Sigmoid colon (tissue), 3 donors: ENCODE measurements at regions not wholly inside any gene's neighbourhood (a gene's known extent, or its start where the extent isn't known, plus 50 kb on each side); places are given as distances from the start of the nearest gene placed in this dataset.

Experiments
- POLR2A ChIP-seq, 2 donors: fragments of 450-650 bp; IDR thresholded peaks; one replicate each; pipeline ENCODE4 v1.6.1; 2016; ENCODE audit warnings: antibody characterized with exemption in 2 of 2, mild to moderate bottlenecking in 2 of 2, moderate library complexity in 2 of 2
- TF ChIP-seq, protein P1 (sequence below), 4 experiments: fragments of 450-650 bp in 3 of 4; fragments of 200-600 bp in 1 of 4; IDR thresholded peaks; one replicate each; pipeline ENCODE4 v1.5.1; 2016 to 2019; ENCODE audit warnings: antibody characterized with exemption in 4 of 4, mild to moderate bottlenecking in 3 of 4, moderate library complexity in 2 of 4

DNA sequence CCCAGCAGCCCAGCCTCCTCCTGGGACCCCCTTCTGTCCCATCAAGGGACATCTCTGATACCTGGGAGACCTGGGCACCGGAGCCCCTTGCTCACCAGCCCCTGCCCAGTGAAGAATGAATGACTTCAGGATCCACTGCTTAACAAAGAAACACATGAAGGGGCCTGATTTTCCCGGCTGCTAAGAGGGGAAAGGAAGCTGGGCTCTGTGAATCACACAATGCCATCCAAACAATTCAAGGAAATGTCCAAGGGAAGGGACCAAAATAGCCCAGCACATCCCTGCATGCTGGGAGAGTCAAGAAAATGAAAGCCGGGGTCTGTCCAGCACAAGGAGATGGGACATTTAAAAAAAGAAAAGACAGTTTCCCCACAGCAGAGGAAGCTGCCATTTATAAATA lies 128.7 kb upstream of the JCAD start:
- TF ChIP-seq, protein P1, sequence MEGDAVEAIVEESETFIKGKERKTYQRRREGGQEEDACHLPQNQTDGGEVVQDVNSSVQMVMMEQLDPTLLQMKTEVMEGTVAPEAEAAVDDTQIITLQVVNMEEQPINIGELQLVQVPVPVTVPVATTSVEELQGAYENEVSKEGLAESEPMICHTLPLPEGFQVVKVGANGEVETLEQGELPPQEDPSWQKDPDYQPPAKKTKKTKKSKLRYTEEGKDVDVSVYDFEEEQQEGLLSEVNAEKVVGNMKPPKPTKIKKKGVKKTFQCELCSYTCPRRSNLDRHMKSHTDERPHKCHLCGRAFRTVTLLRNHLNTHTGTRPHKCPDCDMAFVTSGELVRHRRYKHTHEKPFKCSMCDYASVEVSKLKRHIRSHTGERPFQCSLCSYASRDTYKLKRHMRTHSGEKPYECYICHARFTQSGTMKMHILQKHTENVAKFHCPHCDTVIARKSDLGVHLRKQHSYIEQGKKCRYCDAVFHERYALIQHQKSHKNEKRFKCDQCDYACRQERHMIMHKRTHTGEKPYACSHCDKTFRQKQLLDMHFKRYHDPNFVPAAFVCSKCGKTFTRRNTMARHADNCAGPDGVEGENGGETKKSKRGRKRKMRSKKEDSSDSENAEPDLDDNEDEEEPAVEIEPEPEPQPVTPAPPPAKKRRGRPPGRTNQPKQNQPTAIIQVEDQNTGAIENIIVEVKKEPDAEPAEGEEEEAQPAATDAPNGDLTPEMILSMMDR (IDR thresholded peaks at IDR 0.05) = no peak
- TF ChIP-seq POLR2A (IDR thresholded peaks at IDR 0.05) = no peak
